CD14-positive monocyte (primary cell): ENCODE measurements at regions not wholly inside any gene's neighbourhood (a gene's known extent, or its start where the extent isn't known, plus 50 kb on each side); places are given as distances from the start of the nearest gene placed in this dataset.

Experiments
- DNase-seq, 3 donors: peaks; one replicate each; pipeline ENCODE4 v3.0.0-alpha.2; 2011 to 2022
- H2AFZ ChIP-seq: 2 replicates; pipeline ENCODE4 v1.6.0; 2012; ENCODE audit warnings: mild to moderate bottlenecking, low read depth, low read length, inconsistent platforms; ENCODE audit not compliant: insufficient read depth, poor library complexity, severe bottlenecking
- H3K27ac ChIP-seq, 2 donors: 1 replicate in 1 of 2; 2 replicates in 1 of 2; pipeline ENCODE4 v1.5.1; 2012 to 2013; ENCODE audit warnings: low read length in 2 of 2, control low read depth in 1 of 2, inconsistent platforms in 1 of 2, low read depth in 1 of 2, mild to moderate bottlenecking in 1 of 2
- H3K27me3 ChIP-seq, 2 donors: one replicate each; pipeline versions ENCODE4 v1.6.0 to v1.6.1; 2011 to 2013; ENCODE audit warnings: low read length in 2 of 2; ENCODE audit not compliant: control insufficient read depth in 2 of 2, insufficient read depth in 2 of 2
- H3K36me3 ChIP-seq, 2 donors: replicated peaks in 1 of 2; 1 replicate in 1 of 2; 2 replicates in 1 of 2; pipeline versions ENCODE4 v1.5.1 to v1.6.1; 2012 to 2013; ENCODE audit warnings: low read length in 2 of 2, control low read depth in 1 of 2, inconsistent platforms in 1 of 2, mild to moderate bottlenecking in 1 of 2; ENCODE audit not compliant: insufficient read depth in 2 of 2, control insufficient read depth in 1 of 2
- H3K4me1 ChIP-seq, 2 donors: 1 replicate in 1 of 2; 2 replicates in 1 of 2; pipeline versions ENCODE4 v1.5.1 to v1.6.1; 2012 to 2013; ENCODE audit warnings: low read length in 2 of 2, control low read depth in 1 of 2, inconsistent platforms in 1 of 2, mild to moderate bottlenecking in 1 of 2, moderate library complexity in 1 of 2; ENCODE audit not compliant: insufficient read depth in 2 of 2, control insufficient read depth in 1 of 2
- H3K4me2 ChIP-seq: replicated peaks from 2 replicates; pipeline ENCODE3; 2012; ENCODE audit warnings: low read length, moderate library complexity, mild to moderate bottlenecking; ENCODE audit not compliant: poor library complexity, severe bottlenecking; ENCODE audit errors: extremely low read depth
- H3K4me3 ChIP-seq, 3 experiments: fragments of 200-600 bp in 1 of 3; sonication (generic) in 1 of 3; replicated peaks in 1 of 3; 1 replicate in 2 of 3; 2 replicates in 1 of 3; pipeline ENCODE4 v1.5.1; 2011 to 2013; ENCODE audit warnings: low read length in 3 of 3, mild to moderate bottlenecking in 3 of 3, control low read depth in 2 of 3, low read depth in 2 of 3, inconsistent platforms in 1 of 3, moderate library complexity in 1 of 3
- H3K79me2 ChIP-seq: 2 replicates; pipeline ENCODE4 v1.6.0; 2012; ENCODE audit warnings: mild to moderate bottlenecking, control low read depth, inconsistent platforms, low read length, moderate library complexity; ENCODE audit not compliant: insufficient read depth
- H3K9ac ChIP-seq: 2 replicates; pipeline ENCODE4 v1.6.0; 2017; ENCODE audit warnings: low read length, mild to moderate bottlenecking; ENCODE audit not compliant: insufficient read depth, poor library complexity, severe bottlenecking
- H3K9me3 ChIP-seq, 2 donors: replicated peaks in 1 of 2; 1 replicate in 1 of 2; 2 replicates in 1 of 2; pipeline versions ENCODE4 v1.5.1 to v1.6.1; 2012 to 2013; ENCODE audit warnings: low read length in 2 of 2, control low read depth in 1 of 2; ENCODE audit not compliant: control insufficient read depth in 1 of 2, insufficient read depth in 1 of 2
- H4K20me1 ChIP-seq: 2 replicates; pipeline ENCODE4 v1.6.0; 2012; ENCODE audit warnings: mild to moderate bottlenecking, low read length, control low read depth, moderate library complexity; ENCODE audit not compliant: insufficient read depth
- H3K27ac Mint-ChIP-seq, 7 donors: one replicate each; pipeline ENCODE4 v1.8.0; 2020; ENCODE audit warnings: mild to moderate bottlenecking in 7 of 7, mixed read lengths in 7 of 7, moderate library complexity in 6 of 7, inconsistent platforms in 2 of 7
- H3K27me3 Mint-ChIP-seq, 3 donors: one replicate each; pipeline ENCODE4 v1.8.0; 2021 to 2022; ENCODE audit warnings: low read depth in 3 of 3, mild to moderate bottlenecking in 3 of 3, mixed read lengths in 3 of 3, moderate library complexity in 3 of 3, inconsistent platforms in 1 of 3
- H3K36me3 Mint-ChIP-seq, 2 donors: one replicate each; pipeline ENCODE4 v1.8.0; 2020; ENCODE audit warnings: mixed read lengths in 2 of 2, inconsistent platforms in 1 of 2, mild to moderate bottlenecking in 1 of 2
- H3K4me1 Mint-ChIP-seq: one replicate; pipeline ENCODE4 v1.8.0; 2020; ENCODE audit warnings: mild to moderate bottlenecking, mixed read lengths
- H3K4me3 Mint-ChIP-seq, 2 donors: one replicate each; pipeline ENCODE4 v1.8.0; 2020; ENCODE audit warnings: mild to moderate bottlenecking in 2 of 2, mixed read lengths in 2 of 2, moderate library complexity in 1 of 2
- H3K9me3 Mint-ChIP-seq, 7 donors: one replicate each; pipeline ENCODE4 v1.8.0; 2020 to 2022; ENCODE audit warnings: mixed read lengths in 7 of 7, mild to moderate bottlenecking in 6 of 7, moderate library complexity in 6 of 7, inconsistent platforms in 2 of 7
- CTCF ChIP-seq: fragments of 200-600 bp; IDR thresholded peaks from one replicate; pipeline ENCODE4 v1.8.0; 2022; ENCODE audit warnings: antibody characterized with exemption, mild to moderate bottlenecking
- WGBS: methylation state at CpG from one replicate; pipeline ENCODE4 v1.1.5; 2013; ENCODE audit warnings: missing lambda C conversion rate; ENCODE audit not compliant: insufficient coverage; 5-methylcytosine and 5-hydroxymethylcytosine counted together
- intact Hi-C, 2 donors: fragments of 100-400 bp; cut with micrococcal nuclease; formaldehyde crosslinking; loops; one replicate each; pipeline versions ENCODE4 v1.15.0 to v1.15.1; 2023

DNA sequence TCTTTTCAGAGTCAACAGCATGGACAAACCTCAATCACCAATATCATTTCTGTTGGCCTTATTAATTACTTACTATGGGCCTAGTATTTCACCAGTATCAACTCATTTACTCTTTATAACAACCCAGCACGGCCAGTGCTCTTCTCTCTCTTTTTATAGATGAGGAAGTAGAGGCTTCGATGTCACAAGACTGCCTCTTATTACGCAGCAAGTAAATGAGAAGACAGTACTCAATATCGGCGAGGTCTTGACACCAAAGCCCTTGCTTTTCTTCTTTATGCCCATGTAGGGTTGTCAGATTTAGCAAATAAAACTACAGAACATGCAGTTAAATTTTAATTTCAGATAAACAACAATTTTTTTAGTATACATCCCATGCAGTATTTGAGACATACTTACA, 99.0 kb upstream of the KCNMB2 start:
- no peaks in the 10 kb centered on the region for H3K27me3 ChIP-seq
- Mint-ChIP-seq H3K27ac (no peak overlapping the region), H3K9me3 (no peaks in the 10 kb centered on the region), H3K4me3 (no peak overlapping the region), H3K27me3 (peaks cover 0 to 2% (median 2%) of the 10 kb centered on the region in 3 donors), H3K4me1 (peaks cover 2% of the 10 kb centered on the region), H3K36me3 (no peaks in the 10 kb centered on the region)
- H3K27ac ChIP-seq: no peak overlapping the region
- intact Hi-C loops: no loop called here
- H4K20me1 ChIP-seq: no peaks in the 10 kb centered on the region
- no peaks in the 10 kb centered on the region for H3K79me2 ChIP-seq
- TF ChIP-seq CTCF: no peak
- no peak overlapping the region for H3K9ac ChIP-seq
- H3K4me3 ChIP-seq: no peak overlapping the region
- DNase-seq: peak in 2 of 3 donors; percentile 11 to 12
- H3K36me3 ChIP-seq: no peaks in the 10 kb centered on the region
- WGBS: no CpG with 5 or more reads among the region's 5 CpGs
- H3K4me2 ChIP-seq: no peak overlapping the region
- H3K9me3 ChIP-seq: no peaks in the 10 kb centered on the region
- peak overlapping the region; percentile 8 for H2AFZ ChIP-seq
- no peaks in the 10 kb centered on the region for H3K4me1 ChIP-seq

- H3K4me1 ChIP-seq: no peaks in the 10 kb centered on the region
- DNase-seq: no peak
- Mint-ChIP-seq H3K27me3 (peaks cover 0 to 2% (median 2%) of the 10 kb centered on the region in 3 donors), H3K4me3 (no peak overlapping the region), H3K27ac (no peak overlapping the region), H3K9me3 (no peaks in the 10 kb centered on the region), H3K36me3 (no peaks in the 10 kb centered on the region), H3K4me1 (peaks cover 2% of the 10 kb centered on the region)
- H3K4me3 ChIP-seq: no peak overlapping the region
- H4K20me1 ChIP-seq: no peaks in the 10 kb centered on the region
- no peak overlapping the region for H2AFZ ChIP-seq
- intact Hi-C loops: no loop called here
- no peaks in the 10 kb centered on the region for H3K27me3 ChIP-seq
- H3K4me2 ChIP-seq: no peak overlapping the region
- no peak for TF ChIP-seq CTCF
- 47% methylated on average over 2 of the region's 2 CpGs for WGBS
- no peaks in the 10 kb centered on the region for H3K9me3 ChIP-seq
- H3K27ac ChIP-seq: no peak overlapping the region
- no peaks in the 10 kb centered on the region for H3K36me3 ChIP-seq
- H3K79me2 ChIP-seq: no peaks in the 10 kb centered on the region
- no peak overlapping the region for H3K9ac ChIP-seq
These were observed 96.7 kb upstream of the KCNMB2 start for GRCh38 chr3:178439504-178439903.
